GM12873 (cell line): ENCODE measurements at regions not wholly inside any gene's neighbourhood (a gene's known extent, or its start where the extent isn't known, plus 50 kb on each side); places are given as distances from the start of the nearest gene placed in this dataset.

Experiments
- CTCF ChIP-seq: IDR thresholded peaks from 2 replicates; pipeline ENCODE4 v1.5.1; 2012; ENCODE audit warnings: low read depth, mild to moderate bottlenecking, moderate library complexity, low read length, control low read depth; ENCODE audit not compliant: insufficient read depth; ENCODE audit errors: missing control alignments

- TF ChIP-seq CTCF: no peak
These were observed 74.6 kb downstream of the FOXA2 start for GRCh38 chr20:22509843-22510147.

DNA sequence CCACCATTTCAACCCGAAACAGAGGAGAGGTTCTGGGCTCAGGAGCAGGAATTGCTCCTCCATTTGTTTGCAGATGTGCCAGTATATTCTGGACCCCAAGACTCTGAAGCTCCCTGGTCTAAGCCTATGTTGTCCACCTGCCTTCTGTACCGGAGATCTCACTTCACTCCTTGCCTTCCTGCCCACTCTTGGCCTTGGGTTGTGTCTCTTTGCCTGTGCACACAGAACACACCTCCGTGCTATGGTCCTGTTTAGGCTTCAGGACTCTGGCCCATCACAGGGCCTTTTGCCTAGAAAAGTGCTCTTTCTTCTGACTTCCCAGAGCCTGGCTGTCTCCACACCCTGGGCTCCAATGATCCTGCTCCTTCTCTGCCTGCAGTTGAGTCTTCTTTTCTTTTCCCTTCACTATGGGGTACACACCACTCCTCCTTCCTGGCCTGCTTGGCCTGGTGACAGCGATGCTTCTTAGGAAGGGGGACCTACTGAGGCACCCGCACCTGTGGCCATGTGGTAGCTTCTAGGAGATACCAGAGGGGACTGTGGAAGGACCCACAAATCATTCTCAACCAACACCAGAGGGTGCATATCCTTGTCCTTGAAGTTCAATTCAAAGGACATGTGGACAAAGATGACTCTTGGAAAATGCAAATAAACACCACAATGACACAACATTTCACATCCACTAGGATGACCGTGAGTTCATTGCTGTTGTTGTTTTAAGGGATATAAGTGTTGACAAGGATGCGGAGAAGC, 75.1 kb downstream of the FOXA2 start:
- no peak for TF ChIP-seq CTCF

DNA sequence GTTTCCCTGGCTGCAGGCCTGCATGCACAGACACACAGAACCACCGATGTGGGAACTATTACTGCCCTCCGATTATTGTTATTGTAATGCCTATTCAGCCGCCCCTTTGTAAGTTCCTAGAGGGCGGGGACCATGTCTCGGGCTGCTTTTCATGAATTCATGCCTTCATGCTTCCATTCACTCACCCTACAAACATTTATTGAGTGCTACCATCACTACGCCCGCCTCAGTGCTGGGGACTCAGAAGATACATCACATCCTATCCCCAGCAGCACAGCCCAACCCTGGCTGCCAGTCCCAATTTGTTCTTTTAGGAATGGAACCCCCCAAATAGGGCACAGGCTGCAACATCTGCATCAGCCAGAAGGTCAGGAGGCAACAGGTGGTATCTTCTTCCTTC, 75.9 kb downstream of the FOXA2 start:
- TF ChIP-seq CTCF: no peak

DNA sequence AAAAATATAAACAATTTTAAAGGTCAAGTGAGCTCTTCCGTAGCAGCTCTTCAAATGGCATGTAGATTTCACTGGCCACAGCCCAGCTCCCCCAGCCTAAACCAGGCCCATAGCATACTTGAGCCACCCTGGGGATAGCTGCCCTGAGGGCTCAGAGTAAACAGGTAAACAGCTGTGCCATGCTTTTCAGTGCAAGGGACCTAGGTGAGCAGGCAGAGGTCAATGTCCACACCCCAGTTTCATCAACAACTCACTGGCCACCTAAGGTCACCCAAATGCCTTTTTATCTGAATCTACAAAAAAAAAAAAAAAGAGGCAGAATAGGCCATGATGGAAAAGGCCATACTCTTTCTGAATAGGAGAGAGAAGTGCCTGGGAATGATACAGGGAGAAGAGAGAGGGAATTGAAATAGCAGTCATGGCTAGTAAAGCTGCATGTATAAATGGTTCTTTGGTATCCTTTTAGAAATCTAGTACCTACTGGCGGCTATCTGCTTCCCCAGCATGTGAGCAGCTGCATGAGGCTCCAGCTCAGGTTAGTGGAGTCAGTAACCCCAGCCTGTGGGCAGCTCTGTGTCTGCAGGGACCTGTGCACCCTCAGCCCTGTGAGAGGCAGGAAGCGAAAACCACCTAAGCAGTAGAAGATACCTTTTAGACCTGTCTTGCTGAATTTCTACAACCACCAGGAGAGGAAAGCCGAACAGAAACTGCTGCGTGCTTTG, 77.0 kb downstream of the FOXA2 start:
- no peak for TF ChIP-seq CTCF

DNA sequence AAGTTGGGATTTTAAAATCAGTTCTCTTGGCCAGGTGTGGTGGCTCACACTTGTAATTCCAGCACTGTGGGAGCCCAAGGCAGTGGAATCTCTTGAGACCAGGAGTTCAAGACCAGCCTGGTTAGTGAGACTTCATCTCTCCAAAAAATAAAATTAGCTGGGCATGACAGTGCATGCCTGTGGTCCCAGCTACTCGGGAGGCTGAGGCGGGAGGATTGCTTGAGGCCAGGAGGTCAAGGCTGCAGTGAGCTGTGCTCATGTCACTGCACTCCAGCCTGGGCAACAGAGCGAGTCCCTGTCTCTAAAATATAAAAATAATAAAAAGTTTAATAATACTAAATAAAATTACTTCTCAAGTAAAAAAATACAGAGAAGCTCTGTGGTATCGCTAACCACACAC, 77.5 kb downstream of the FOXA2 start:
- no peak for TF ChIP-seq CTCF

DNA sequence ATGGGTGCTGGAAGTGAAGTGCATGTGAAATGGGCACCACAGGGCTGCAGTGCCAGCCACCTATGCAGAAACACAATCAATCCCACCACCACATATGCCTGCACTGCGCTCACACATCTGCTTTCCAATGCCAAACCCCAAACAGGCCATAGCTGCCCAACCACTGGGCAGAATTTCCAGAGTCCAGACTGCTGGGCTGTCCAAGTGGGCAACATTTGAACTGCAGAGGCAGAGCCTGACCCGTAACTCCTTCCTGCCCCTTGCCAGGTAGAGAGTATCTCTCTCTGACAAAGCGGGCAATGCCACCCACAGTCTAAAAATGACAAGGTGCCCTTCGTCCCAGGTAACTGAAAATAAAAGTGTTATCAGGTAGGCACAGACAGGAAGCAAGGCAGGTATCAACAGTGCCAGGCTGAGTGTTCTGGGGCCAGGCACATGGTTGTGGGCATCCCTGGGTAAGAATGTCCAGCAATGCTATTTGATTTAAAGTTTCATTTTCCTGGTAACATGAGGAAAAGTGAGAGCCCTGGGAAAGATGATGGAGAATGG, 79.5 kb downstream of the FOXA2 start:
- no peak for TF ChIP-seq CTCF

DNA sequence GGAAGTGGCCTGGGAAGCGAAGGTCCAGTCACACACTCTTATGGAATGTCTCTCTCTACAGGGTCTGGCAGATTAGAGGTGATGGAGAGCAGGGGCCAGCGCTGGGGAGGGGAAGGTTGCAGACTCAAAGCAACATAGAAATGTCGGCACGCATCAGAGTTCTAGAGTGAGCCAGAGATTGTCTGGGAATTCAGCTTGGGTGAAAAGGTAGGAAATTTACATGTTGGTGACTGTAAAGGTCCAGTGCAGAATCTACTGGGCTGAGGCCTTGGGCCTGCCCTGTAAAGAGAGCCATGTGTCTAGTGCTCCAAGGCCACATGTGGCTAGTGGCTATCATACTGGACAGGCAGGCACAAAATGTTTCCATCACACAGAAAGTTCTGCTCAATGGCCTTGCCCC, 80.8 kb downstream of the FOXA2 start:
- no peak for TF ChIP-seq CTCF
